M059J (cell line): ENCODE measurements at regions not wholly inside any gene's neighbourhood (a gene's known extent, or its start where the extent isn't known, plus 50 kb on each side); places are given as distances from the start of the nearest gene placed in this dataset.
"Not testable (repeated sequence)": the region's sequence is repeated elsewhere in the genome, so short reads cannot be mapped to it uniquely, and the experiment has no call there.

Experiments
- DNase-seq: peaks from one replicate; pipeline ENCODE4 v3.0.0-alpha.2; 2012; ENCODE audit warnings: low read depth

GRCh38 chr7:17046666-17047065 lies 164.9 kb upstream of the AGR3 start:
- no peak for DNase-seq

GRCh38 chr7:17053164-17053563 lies 171.4 kb upstream of the AGR3 start:
- DNase-seq: not testable (repeated sequence)

- peak; percentile 13 for DNase-seq
These were observed 172.4 kb upstream of the AGR3 start for GRCh38 chr7:17054206-17054605.

GRCh38 chr7:17054836-17055235 lies 173.1 kb upstream of the AGR3 start:
- no peak for DNase-seq

DNA sequence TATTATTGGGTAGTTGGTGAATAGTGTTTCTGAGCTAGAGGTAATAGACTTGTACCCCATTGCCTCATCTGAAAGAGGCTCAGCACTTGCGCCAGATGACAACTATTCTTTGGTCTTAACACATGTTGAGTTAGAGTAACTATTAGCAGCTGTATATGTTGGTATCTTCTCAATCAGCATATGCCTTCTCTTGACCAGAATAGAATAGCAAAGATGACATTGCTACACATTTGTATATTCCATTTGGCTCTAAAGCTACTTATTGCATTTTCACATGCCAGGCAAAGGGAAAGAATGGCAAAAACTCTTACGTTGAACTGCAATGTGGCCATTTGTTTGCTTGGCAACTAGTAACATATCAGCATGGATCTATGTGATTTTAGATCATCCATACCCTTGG lies 173.8 kb upstream of the AGR3 start:
- DNase-seq: no peak

GRCh38 chr7:17056491-17057142 lies 174.8 kb upstream of the AGR3 start:
- peak; percentile 69 for DNase-seq

DNA sequence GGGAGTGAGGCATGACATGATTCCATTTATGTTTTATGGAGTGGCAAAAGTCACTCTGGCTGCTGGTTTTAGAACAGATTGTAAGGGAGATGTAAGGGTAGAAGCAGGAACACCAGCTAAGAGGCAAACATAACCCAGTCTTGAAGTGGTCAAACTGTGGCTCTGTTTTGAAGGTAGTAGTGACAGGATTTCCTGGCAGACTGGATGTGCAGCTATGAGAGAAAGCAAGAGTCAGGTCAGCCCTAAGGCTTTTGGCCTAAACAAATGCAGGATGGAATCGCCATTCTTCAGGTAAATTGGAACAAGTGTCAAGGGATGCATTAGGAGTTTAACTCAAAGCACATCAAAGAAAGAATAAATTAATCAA lies 175.3 kb upstream of the AGR3 start:
- DNase-seq: peak; percentile 6

DNA sequence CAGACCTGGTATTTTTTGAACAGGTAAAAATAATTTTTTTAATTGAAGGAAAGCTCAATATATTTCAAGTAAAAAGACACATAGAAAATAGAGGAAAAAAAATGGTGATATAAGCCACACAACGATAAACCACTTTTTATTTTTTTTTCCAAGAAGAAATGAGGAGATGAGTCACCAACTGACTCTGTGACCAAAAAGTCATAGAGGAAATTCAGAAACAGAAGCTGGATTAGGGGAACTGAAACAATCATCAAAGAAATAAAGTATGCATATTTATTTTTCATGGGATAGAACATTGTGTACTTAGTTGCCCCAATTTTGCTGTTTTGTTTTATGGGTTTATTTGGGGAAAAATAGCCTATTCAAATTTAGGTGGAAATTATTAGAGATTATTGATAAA lies 176.8 kb upstream of the AGR3 start:
- peak; percentile 71 for DNase-seq

DNA sequence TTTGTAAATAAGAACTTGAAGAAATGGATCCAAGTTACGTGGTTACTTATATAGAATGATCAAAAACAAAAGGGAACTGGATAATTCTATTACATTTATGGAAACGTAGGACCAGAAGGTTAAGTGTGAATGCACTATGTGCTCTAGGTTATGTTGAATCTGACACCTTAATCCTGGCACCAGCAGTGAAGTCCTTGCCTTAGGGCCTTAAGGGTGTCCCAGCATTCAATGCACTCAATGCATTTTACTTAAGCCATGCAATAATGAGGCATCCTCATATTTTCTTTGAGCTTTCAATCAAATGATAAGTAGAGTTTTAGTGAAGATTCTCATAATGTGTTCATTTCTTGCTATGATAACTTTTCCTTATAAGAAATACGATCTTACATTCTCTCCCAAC lies 178.3 kb upstream of the AGR3 start:
- no peak for DNase-seq

- no peak for DNase-seq
These were observed 179.7 kb upstream of the AGR3 start for GRCh38 chr7:17061443-17061842.

- no peak for DNase-seq
These were observed 180.6 kb upstream of the AGR3 start for GRCh38 chr7:17062151-17063044.

GRCh38 chr7:17063045-17063383 lies 181.2 kb upstream of the AGR3 start:
- DNase-seq: no peak

- no peak for DNase-seq
These were observed 185.9 kb upstream of the AGR3 start for GRCh38 chr7:17067691-17068090.

- DNase-seq: no peak
These were observed 187.4 kb upstream of the AGR3 start for GRCh38 chr7:17069146-17069545.

DNA sequence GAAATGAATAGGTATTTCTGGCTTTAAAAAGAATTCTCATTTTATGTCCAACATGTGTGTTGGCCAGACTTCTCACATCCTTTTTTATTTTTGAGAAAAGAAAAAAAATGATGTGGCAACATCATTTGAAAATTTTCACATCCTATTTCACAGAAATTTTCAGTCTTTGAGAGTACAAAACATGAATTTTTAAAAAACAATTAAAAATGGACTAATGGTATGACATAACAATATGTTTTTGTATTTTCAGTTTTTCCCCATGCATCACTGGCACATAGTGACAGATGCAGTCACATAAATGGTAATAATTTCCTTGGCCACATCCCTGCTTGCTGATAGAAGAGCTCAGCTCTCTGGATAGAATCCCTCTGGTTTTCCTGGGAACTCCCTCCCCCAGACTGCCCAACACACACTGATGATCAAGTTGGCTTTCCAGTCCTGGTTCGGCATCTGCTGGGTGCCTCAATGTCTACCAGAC lies 188.5 kb upstream of the AGR3 start:
- DNase-seq: no peak

DNA sequence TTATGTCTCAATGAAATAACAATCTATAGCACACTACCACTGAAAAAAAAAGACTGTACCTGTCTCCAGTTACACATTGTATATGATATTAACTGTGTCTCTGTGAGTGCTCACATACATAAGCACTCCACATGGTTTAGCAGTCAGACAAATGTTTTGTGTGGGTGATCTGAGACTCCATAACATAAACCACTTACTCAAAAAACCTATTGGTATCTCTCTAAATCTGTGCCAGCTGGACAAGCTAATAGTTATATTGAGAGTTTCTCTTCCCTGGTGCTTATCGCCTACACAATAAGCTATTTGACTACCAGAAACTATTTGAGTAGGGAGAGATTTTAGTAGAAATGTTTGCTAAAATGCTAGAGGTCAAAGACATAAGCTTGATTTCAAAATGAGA lies 190.1 kb upstream of the AGR3 start:
- DNase-seq: no peak

GRCh38 chr7:17075601-17076255 lies 193.9 kb upstream of the AGR3 start:
- DNase-seq: no peak

GRCh38 chr7:17078298-17078697 lies 196.5 kb upstream of the AGR3 start:
- no peak for DNase-seq

GRCh38 chr7:17083392-17084165 lies 201.8 kb upstream of the AGR3 start:
- DNase-seq: no peak

DNA sequence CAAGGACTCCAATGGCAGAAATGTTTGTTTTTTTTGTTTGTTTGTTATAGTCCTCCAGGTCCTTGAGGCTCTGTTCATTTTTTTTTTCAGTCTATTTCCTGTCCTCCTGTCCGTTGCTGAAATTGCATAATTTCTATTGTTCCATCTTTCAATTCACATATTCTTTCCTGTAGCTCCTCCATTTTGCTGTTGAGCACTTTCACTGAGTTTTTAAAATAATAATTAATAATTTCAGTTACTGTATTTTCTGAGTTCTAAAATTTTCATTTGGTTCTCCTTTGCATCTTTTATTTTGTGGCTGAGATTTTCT lies 202.3 kb upstream of the AGR3 start:
- DNase-seq: no peak

GRCh38 chr7:17085186-17085585 lies 203.4 kb upstream of the AGR3 start:
- DNase-seq: no peak

DNA sequence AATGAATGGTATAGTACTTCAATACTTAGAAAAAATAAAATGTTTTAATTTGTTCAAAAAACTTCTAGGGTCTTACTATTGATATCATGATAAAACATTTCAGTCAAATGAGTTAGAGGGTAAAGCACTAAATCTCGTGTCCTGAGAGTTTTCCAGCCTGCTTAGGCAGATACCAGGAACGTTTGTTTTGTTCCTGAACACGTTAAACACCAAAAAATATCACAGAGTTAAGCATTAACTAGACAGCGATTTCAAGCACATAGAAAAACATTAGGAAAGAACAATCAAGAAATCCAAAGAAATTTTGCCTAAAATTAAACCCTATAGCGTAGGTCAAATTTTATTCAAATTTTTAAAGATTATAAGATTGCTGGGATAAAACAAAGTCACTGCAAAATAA lies 204.6 kb upstream of the AGR3 start:
- no peak for DNase-seq
